GM19035 (cell line): ENCODE measurements at regions not wholly inside any gene's neighbourhood (a gene's known extent, or its start where the extent isn't known, plus 50 kb on each side); places are given as distances from the start of the nearest gene placed in this dataset.

Experiments used
- ATAC-seq: cut with Tn5 transposase; IDR thresholded peaks from one replicate; pipeline ENCODE4 v1.9.1; 2021; ENCODE audit not compliant: unreplicated experiment

GRCh38 chr2:8277921-8278571 is 403.8 kb upstream of the ID2 start:
- ATAC-seq = peak; percentile 70

- no peak for ATAC-seq
Measured at GRCh38 chr2:8278709-8279354, 403.0 kb upstream of the ID2 start.

- no peak for ATAC-seq
Measured at GRCh38 chr2:8279506-8279905, 402.4 kb upstream of the ID2 start.

GRCh38 chr2:8281234-8281633 is 400.6 kb upstream of the ID2 start:
- ATAC-seq = no peak

- ATAC-seq = no peak
Measured at GRCh38 chr2:8281950-8282857, 399.7 kb upstream of the ID2 start.

- no peak for ATAC-seq
Measured at GRCh38 chr2:8282858-8283252, 399.0 kb upstream of the ID2 start.

GRCh38 chr2:8285081-8285480 is 396.8 kb upstream of the ID2 start:
- ATAC-seq = no peak

GRCh38 chr2:8285898-8286297 is 396.0 kb upstream of the ID2 start:
- ATAC-seq = no peak

- no peak for ATAC-seq
Measured at GRCh38 chr2:8288206-8288605, 393.6 kb upstream of the ID2 start.

GRCh38 chr2:8289111-8289510 is 392.7 kb upstream of the ID2 start:
- ATAC-seq = no peak

GRCh38 chr2:8290771-8291352 is 391.0 kb upstream of the ID2 start:
- no peak for ATAC-seq

- ATAC-seq = no peak
Measured at GRCh38 chr2:8296306-8296705, 385.6 kb upstream of the ID2 start.

GRCh38 chr2:8297376-8298231 is 384.3 kb upstream of the ID2 start:
- ATAC-seq = no peak

- ATAC-seq = no peak
Measured at GRCh38 chr2:8298783-8299182, 383.1 kb upstream of the ID2 start.

- no peak for ATAC-seq
Measured at GRCh38 chr2:8300216-8300615, 381.6 kb upstream of the ID2 start.

- ATAC-seq = no peak
Measured at GRCh38 chr2:8300905-8301304, 381.0 kb upstream of the ID2 start.

- ATAC-seq = peak; percentile 67
Measured at GRCh38 chr2:8303322-8303832, 378.5 kb upstream of the ID2 start.

- ATAC-seq = no peak
Measured at GRCh38 chr2:8304821-8305766, 376.8 kb upstream of the ID2 start.
